Tibial artery (tissue), 4 donors: ENCODE measurements at regions not wholly inside any gene's neighbourhood (a gene's known extent, or its start where the extent isn't known, plus 50 kb on each side); places are given as distances from the start of the nearest gene placed in this dataset.

Experiments used
- DNase-seq, 2 donors: peaks; one replicate each; pipeline ENCODE4 v3.0.0-alpha.2; 2019
- H3K27ac ChIP-seq, 2 donors: fragments of 200-600 bp; sonication (generic) in 1 of 2; 1 replicate in 1 of 2; 2 replicates in 1 of 2; pipeline ENCODE4 v1.5.1; 2018 to 2019; ENCODE audit warnings: mild to moderate bottlenecking in 1 of 2
- H3K27me3 ChIP-seq, 2 donors: fragments of 200-600 bp; sonication (generic) in 1 of 2; one replicate each; pipeline versions ENCODE4 v1.5.1 to v1.6.0; 2016 to 2019
- H3K36me3 ChIP-seq, 3 donors: fragments of 200-600 bp; sonication (generic) in 2 of 3; one replicate each; pipeline ENCODE4 v1.5.1; 2016 to 2019; ENCODE audit warnings: mild to moderate bottlenecking in 2 of 3
- H3K4me1 ChIP-seq, 4 donors: fragments of 200-600 bp; sonication (generic) in 2 of 4; 1 replicate in 3 of 4; 2 replicates in 1 of 4; pipeline ENCODE4 v1.5.1; 2016 to 2019
- H3K4me3 ChIP-seq, 2 donors: fragments of 200-600 bp; sonication (generic) in 1 of 2; 1 replicate in 1 of 2; 2 replicates in 1 of 2; pipeline ENCODE4 v1.5.1; 2018 to 2019; ENCODE audit warnings: mild to moderate bottlenecking in 2 of 2
- H3K9me3 ChIP-seq, 3 donors: fragments of 200-600 bp; sonication (generic) in 1 of 3; one replicate each; pipeline ENCODE4 v1.5.1; 2016 to 2019
- intact Hi-C: fragments of 100-400 bp; cut with DNase I; formaldehyde crosslinking; loops from one replicate; pipeline ENCODE4 v1.15.0; 2023; ENCODE audit warnings: low total_unique reads
- TF ChIP-seq, protein P1 (sequence below), 2 experiments: fragments of 200-600 bp in 1 of 2; fragments of 450-650 bp in 1 of 2; IDR thresholded peaks; one replicate each; pipeline ENCODE4 v1.5.1; 2017 to 2019; ENCODE audit warnings: antibody characterized with exemption in 2 of 2, mild to moderate bottlenecking in 1 of 2, moderate library complexity in 1 of 2

DNA sequence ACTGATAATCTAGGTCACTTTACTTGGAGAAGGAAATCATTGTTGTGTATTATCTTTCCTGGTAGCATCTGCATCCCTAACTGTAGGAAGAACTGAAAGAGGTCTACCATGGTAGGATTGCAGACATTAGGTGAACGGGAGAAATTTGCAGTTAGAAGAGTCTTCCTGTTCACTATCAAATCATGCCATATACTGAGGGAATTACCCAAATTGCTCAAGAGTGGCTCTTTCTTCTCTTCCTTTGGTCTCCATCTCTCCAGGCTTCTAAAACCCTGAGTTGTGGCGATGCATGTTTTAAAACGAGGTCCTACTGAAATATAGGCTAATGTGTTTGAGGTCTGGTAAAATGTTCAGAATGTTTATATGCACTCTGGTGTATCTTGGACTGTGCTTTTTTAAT is 85.3 kb upstream of the HK2 start:
- no peak overlapping the region for H3K4me3 ChIP-seq
- intact Hi-C loops: no loop called here
- H3K27me3 ChIP-seq: no peaks in the 10 kb centered on the region
- H3K36me3 ChIP-seq: no peaks in the 10 kb centered on the region
- TF ChIP-seq, protein P1, sequence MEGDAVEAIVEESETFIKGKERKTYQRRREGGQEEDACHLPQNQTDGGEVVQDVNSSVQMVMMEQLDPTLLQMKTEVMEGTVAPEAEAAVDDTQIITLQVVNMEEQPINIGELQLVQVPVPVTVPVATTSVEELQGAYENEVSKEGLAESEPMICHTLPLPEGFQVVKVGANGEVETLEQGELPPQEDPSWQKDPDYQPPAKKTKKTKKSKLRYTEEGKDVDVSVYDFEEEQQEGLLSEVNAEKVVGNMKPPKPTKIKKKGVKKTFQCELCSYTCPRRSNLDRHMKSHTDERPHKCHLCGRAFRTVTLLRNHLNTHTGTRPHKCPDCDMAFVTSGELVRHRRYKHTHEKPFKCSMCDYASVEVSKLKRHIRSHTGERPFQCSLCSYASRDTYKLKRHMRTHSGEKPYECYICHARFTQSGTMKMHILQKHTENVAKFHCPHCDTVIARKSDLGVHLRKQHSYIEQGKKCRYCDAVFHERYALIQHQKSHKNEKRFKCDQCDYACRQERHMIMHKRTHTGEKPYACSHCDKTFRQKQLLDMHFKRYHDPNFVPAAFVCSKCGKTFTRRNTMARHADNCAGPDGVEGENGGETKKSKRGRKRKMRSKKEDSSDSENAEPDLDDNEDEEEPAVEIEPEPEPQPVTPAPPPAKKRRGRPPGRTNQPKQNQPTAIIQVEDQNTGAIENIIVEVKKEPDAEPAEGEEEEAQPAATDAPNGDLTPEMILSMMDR (IDR thresholded peaks at IDR 0.05): no peak
- no peak for DNase-seq
- no peaks in the 10 kb centered on the region for H3K9me3 ChIP-seq
- no peak overlapping the region for H3K27ac ChIP-seq
- no peaks in the 10 kb centered on the region for H3K4me1 ChIP-seq

DNA sequence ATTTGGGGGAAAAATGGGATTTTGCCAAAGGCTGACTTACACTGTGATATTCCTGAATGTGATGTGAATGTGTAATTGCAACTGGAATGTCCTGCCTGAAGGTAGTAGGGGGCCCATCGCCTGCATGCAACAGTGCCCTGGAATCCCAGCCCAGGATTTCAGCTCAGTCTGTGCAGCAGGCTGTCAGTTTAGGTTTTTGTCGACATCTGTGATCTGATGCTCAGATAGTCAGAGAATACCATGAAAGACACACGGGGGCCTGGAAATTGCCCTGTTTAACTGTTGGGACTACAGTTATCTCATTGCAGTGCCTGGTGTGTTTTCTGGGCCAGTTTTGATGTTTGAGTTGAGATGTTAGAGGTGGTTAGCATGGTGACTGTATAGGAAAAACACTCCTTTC is 84.5 kb upstream of the HK2 start:
- H3K4me1 ChIP-seq: no peaks in the 10 kb centered on the region
- TF ChIP-seq, protein P1 (IDR thresholded peaks at IDR 0.05): no peak
- no peaks in the 10 kb centered on the region for H3K9me3 ChIP-seq
- no peak for DNase-seq
- H3K4me3 ChIP-seq: no peak overlapping the region
- H3K36me3 ChIP-seq: no peaks in the 10 kb centered on the region
- intact Hi-C loops: no loop called here
- no peaks in the 10 kb centered on the region for H3K27me3 ChIP-seq
- no peak overlapping the region for H3K27ac ChIP-seq

DNA sequence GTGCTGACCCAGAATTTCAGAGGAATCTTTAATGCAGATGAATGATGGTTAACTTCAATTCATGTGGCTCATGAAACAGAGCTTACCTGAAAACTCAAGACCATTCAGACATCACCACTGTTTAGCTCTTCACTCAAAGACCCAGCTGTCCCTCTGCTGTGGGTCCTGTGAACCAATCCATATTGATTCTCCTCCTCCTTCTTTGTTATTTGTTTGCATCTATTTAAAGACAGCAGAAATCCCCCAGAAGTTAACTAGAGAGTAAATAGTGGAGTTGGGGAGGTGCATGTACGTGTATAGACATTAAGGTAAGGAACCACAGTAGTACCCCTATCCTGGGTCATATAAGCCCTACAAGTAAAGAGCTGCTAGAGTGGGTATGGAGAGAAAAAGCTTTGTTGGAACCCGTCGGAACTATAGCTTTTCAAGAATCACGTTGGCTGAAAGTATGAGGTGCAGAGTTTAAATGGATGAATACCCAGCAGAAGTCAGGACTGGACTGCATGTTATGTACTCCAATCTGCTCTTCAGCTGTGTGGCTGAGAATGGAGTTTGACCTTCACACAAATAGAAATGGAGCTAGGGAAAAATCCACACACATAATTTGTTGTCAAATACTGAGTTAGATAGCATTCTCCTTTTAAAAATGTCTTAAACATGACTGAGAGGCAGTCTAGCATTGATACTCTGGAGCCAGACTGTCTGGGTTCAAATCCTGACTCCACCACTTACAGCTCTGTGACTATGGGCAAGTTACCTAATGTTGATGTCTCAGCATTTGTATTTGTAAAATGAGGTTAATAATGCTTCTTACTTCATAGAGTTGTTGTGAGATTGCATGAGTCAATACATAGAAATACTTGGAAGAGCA is 81.7 kb upstream of the HK2 start:
- H3K27ac ChIP-seq: no peak overlapping the region
- no peaks in the 10 kb centered on the region for H3K4me1 ChIP-seq
- intact Hi-C loops: no loop called here
- no peak overlapping the region for H3K4me3 ChIP-seq
- no peaks in the 10 kb centered on the region for H3K27me3 ChIP-seq
- H3K9me3 ChIP-seq: peaks cover 0 to 12% (median 4%) of the 10 kb centered on the region in 3 donors
- no peaks in the 10 kb centered on the region for H3K36me3 ChIP-seq
- DNase-seq: no peak
- TF ChIP-seq, protein P1 (IDR thresholded peaks at IDR 0.05): no peak

DNA sequence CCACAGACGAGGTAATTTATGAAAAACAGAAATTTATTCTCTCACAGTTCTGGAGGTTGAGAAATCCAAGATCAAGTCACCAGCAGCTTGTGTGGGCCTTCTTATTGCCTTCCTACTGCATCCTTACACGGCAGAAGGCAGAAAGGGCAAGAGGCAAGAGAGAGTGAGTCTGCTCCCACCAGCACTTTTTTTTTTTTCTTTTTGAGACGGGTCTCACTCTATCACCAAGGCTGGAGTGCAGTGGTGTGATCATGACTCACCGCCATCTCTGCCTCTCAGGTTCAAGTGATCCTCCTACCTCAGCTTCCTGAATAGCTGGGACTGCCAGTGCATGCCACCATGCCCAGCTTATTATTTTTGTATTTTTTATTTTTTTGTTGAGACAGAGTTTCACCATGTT is 78.5 kb upstream of the HK2 start:
- no peaks in the 10 kb centered on the region for H3K36me3 ChIP-seq
- peaks cover 0 to 12% (median 4%) of the 10 kb centered on the region in 3 donors for H3K9me3 ChIP-seq
- intact Hi-C loops: no loop called here
- H3K27ac ChIP-seq: no peak overlapping the region
- no peak overlapping the region for H3K4me3 ChIP-seq
- H3K4me1 ChIP-seq: no peaks in the 10 kb centered on the region
- no peaks in the 10 kb centered on the region for H3K27me3 ChIP-seq
- no peak for DNase-seq
- TF ChIP-seq, protein P1 (IDR thresholded peaks at IDR 0.05): no peak

DNA sequence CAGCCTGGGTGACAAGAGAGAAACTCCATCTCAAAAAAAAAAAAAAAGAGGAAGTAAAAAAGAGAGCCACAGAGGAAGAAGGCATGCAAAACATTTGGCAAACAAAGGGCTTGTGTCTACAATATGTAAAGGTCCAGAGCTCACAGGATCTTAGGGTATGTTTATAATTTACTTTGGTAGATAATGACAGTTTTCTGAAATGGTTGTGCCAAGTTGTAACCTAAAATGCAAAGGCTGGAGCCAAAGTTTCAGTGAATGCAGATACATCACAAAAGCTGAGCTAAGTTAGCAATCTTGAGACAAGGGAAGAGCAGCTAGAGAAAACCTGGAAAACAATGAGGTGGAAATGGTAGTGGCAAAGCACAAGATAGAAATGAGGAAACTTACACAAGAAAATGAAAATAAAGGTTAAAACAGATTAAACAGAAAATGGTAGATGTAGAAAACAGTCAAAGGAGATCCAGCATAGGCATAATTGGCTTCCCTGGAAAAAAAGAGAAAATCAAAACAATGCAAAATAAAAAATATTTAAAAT is 77.5 kb upstream of the HK2 start:
- Histone ChIP-seq H3K27ac (no peak overlapping the region), H3K27me3 (no peaks in the 10 kb centered on the region), H3K9me3 (peaks cover 0 to 12% (median 4%) of the 10 kb centered on the region in 3 donors), H3K36me3 (no peaks in the 10 kb centered on the region), H3K4me3 (no peak overlapping the region), H3K4me1 (peaks cover 0 to 6% (median 0%) of the 10 kb centered on the region in 4 donors)
- intact Hi-C loops: no loop called here
- no peak for DNase-seq
- TF ChIP-seq, protein P1 (IDR thresholded peaks at IDR 0.05): no peak
